Esophagus mucosa (tissue), 1 donor: ENCODE measurements at regions not wholly inside any gene's neighbourhood (a gene's known extent, or its start where the extent isn't known, plus 50 kb on each side); places are given as distances from the start of the nearest gene placed in this dataset.
"Not testable (repeated sequence)": the region's sequence is repeated elsewhere in the genome, so short reads cannot be mapped to it uniquely, and the experiment has no call there.

ENCODE experiments used
- ATAC-seq: fragments of 200-7000 bp; cut with Tn5 transposase; one replicate; pipeline ENCODE4 v1.9.1; 2020
- donor health status: DM: yes; HTN: yes; CAD: no.

- ATAC-seq = no peak
Measured at GRCh38 chr3:101138817-101139216, 145.6 kb upstream of the ABI3BP start.

GRCh38 chr3:101134331-101134730, 141.1 kb upstream of the ABI3BP start:
- ATAC-seq = no peak

- no peak for ATAC-seq
Measured at GRCh38 chr3:101133652-101134051, 140.4 kb upstream of the ABI3BP start.

GRCh38 chr3:101133197-101133596, 140.0 kb upstream of the ABI3BP start:
- ATAC-seq = not testable (repeated sequence)

GRCh38 chr3:101131767-101132166, 138.5 kb upstream of the ABI3BP start:
- ATAC-seq = no peak

- peak; percentile 53 for ATAC-seq
Measured at GRCh38 chr3:101128786-101129185, 135.6 kb upstream of the ABI3BP start.

GRCh38 chr3:101128001-101128400, 134.8 kb upstream of the ABI3BP start:
- no peak for ATAC-seq

- no peak for ATAC-seq
Measured at GRCh38 chr3:101124125-101124524, 130.9 kb upstream of the ABI3BP start.

- ATAC-seq = no peak
Measured at GRCh38 chr3:101123081-101123480, 129.9 kb upstream of the ABI3BP start.

GRCh38 chr3:101122681-101123080, 129.5 kb upstream of the ABI3BP start:
- no peak for ATAC-seq

- ATAC-seq = no peak
Measured at GRCh38 chr3:101120039-101120438, 126.8 kb upstream of the ABI3BP start.

GRCh38 chr3:101119535-101119934, 126.3 kb upstream of the ABI3BP start:
- no peak for ATAC-seq

- ATAC-seq = no peak
Measured at GRCh38 chr3:101117980-101118379, 124.8 kb upstream of the ABI3BP start.

GRCh38 chr3:101117465-101117864, 124.2 kb upstream of the ABI3BP start:
- ATAC-seq = no peak

GRCh38 chr3:101110295-101110694, 117.1 kb upstream of the ABI3BP start:
- ATAC-seq = not testable (repeated sequence)

GRCh38 chr3:101104321-101104720, 111.1 kb upstream of the ABI3BP start:
- no peak for ATAC-seq

GRCh38 chr3:101102678-101103296, 109.6 kb upstream of the ABI3BP start:
- no peak for ATAC-seq

- no peak for ATAC-seq
Measured at GRCh38 chr3:101100361-101101009, 107.3 kb upstream of the ABI3BP start.

GRCh38 chr3:101099791-101100190, 106.6 kb upstream of the ABI3BP start:
- ATAC-seq = no peak

- no peak for ATAC-seq
Measured at GRCh38 chr3:101096444-101096843, 103.2 kb upstream of the ABI3BP start.

GRCh38 chr3:101095693-101096430, 102.6 kb upstream of the ABI3BP start:
- ATAC-seq = no peak

GRCh38 chr3:101091489-101091888, 98.3 kb upstream of the ABI3BP start:
- peak; percentile 49 for ATAC-seq

GRCh38 chr3:101085752-101086151, 92.5 kb upstream of the ABI3BP start:
- no peak for ATAC-seq

GRCh38 chr3:101084404-101084803, 91.2 kb upstream of the ABI3BP start:
- no peak for ATAC-seq
